GM18867 (cell line): ENCODE measurements at regions not wholly inside any gene's neighbourhood (a gene's known extent, or its start where the extent isn't known, plus 50 kb on each side); places are given as distances from the start of the nearest gene placed in this dataset.

Experiments
- ATAC-seq: cut with Tn5 transposase; IDR thresholded peaks from one replicate; pipeline ENCODE4 v1.9.1; 2021; ENCODE audit warnings: mild to moderate bottlenecking, moderate library complexity; ENCODE audit not compliant: unreplicated experiment

- ATAC-seq = no peak
These were observed 81.5 kb upstream of the ZP4 start for GRCh38 chr1:237972186-237972585.

DNA sequence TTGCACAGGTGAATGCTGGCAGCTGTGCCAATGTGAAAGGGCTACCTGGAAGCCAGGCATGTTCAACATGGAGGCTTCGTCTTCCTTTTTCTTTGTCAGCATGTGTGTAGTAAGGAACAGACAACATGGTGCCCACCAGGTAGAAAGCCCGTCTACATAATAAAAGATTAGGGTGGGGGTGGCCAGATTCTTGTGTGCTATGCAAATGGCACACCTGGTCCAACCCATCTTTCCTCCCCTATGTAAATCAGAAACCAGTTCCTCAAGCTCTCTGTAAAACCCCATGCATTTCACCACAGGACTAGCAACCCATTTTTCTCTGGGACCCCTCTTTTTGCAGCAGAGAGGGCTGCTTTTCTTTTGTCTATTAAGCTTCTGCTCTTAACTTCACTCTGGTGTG lies 72.3 kb upstream of the ZP4 start:
- no peak for ATAC-seq

GRCh38 chr1:237961754-237962153 lies 71.0 kb upstream of the ZP4 start:
- no peak for ATAC-seq

DNA sequence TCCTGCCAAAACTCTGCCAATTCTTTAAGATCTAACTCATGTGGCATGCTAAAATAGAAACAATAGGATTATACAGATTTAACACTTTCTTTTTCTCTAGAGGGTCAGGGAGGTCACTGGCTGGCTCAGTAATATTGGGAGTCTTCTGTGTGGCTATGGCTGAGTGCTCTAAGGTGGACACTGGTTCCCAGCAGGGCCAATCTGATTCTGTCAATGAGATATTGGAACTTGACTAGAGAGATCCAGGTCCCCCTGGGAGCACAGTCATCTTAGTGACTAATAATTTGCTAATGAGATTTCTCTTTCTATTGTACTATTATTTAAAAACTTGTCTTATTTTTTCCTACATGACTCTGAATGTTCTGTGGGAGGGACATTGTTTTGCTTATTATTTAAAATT lies 69.1 kb upstream of the ZP4 start:
- no peak for ATAC-seq

- no peak for ATAC-seq
These were observed 62.5 kb upstream of the ZP4 start for GRCh38 chr1:237953238-237953637.
